Frontal cortex (tissue), 3 donors: ENCODE measurements at regions not wholly inside any gene's neighbourhood (a gene's known extent, or its start where the extent isn't known, plus 50 kb on each side); places are given as distances from the start of the nearest gene placed in this dataset.

Experiments used
- DNase-seq, 2 donors: peaks; one replicate each; pipeline ENCODE4 v3.0.0; 2012; ENCODE audit warnings: low spot score in 2 of 2
- FAIRE-seq: peaks from 2 replicates; lab custom pipeline; 2012; peaks lifted over from hg19 to GRCh38; lab: Jason Lieb, UNC
- donor health status: control.
- donor health status: control.
- donor health status: control.

- DNase-seq, result no peak
Measured at GRCh38 chr11:27196203-27196897, 155.7 kb downstream of the BBOX1 start.

DNA sequence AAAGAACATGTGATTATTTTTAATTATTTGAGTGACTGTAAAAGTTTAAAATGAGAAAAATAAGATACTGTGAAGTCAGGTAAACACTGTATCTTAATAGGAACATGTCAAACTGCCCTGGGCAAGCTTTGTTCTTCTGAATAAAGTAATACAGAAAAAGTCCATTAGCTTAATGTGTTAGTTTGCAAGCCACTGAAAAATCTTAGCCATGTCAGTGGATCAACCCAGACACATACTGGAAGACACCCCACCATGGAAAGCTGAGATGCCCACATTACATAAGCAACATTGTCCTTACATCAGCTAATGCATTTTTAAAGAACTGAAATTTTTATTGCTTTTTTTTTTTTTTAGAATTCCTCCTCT, 155.2 kb downstream of the BBOX1 start:
- no peak for FAIRE-seq
- no peak for DNase-seq

More at GRCh38 chr11:27196203-27196897, 155.7 kb downstream of the BBOX1 start:
- FAIRE-seq, result no peak

DNA sequence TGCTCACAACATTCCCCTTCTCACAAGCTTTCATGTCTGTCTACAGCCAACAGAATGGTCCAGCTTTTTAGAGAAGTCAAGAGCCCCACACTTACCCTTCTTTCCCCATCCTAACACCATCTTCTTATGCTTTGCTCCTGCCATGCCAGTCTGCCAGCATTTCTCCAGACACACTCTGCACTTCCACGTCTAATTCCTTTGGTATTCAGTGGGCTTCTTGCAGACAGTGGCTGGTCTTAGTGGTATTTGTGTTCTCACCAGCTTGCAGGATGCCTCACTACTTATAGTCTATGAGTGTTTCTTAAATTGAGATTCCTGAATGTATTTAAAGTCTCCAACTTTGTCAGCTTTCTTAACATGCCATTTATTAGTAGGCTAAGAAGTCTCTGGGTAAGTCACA, 154.4 kb downstream of the BBOX1 start:
- FAIRE-seq (no peak), DNase-seq (no peak)

DNA sequence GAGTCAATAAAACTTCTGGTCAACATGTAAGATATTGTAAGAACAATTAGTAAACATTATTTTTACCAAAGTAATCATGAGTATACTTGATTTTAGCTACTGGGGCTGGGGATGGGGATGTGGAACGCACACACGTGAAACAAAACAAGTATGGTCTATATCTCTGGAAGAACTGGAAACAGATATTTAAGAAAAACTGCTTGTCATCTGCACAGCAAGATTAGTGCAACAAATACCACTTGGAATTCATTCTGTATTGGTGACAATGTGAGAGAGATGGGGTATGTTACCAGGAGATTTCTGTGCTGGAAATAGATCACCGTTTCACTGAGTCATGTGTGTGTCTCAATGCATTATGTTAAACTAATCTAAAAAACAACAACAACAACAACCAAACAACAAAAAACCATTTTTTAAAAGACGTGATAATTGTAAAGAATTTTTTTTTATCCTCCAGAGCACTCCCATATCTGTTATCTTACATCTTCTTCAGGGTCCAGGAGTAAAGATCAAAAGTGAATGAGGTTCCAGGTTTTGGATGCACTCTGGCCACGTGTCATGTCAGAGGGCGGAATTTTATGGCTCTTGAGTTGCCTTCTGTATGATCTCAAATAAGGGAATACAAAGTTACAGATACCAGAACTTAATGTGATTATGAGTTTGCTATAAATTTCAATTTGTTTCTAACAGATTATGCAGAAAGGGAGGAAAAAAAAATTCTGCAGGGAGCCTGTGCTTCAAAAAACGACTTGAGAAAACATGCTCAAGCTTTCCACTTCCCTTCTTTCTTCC, 153.0 kb downstream of the BBOX1 start:
- no peak for FAIRE-seq
- no peak for DNase-seq

GRCh38 chr11:27192184-27192583, 151.6 kb downstream of the BBOX1 start:
- no peak for DNase-seq
- no peak for FAIRE-seq

- FAIRE-seq, result no peak
Measured at GRCh38 chr11:27191639-27192038, 151.0 kb downstream of the BBOX1 start.

DNA sequence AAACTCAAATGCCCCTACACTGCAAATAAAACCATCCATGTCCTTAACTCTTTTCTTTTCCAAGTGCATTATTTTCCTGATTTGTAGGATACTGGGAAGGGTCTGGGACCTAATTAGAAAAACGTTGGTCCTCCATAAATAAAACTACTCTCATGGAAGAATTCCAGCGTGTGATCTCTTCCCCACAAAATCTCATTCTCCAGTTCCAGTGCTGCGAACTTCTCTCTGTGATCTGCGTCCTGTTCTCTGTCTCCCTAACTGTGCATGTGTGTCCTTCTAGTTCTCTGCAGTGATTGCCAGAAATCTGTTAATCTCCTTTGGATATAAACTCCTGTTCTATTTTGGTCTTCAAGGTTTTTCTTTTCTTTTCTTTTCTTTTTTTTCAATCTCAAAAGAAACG, 148.1 kb downstream of the BBOX1 start:
- DNase-seq (no peak), FAIRE-seq (no peak)

More at GRCh38 chr11:27191639-27192038, 151.0 kb downstream of the BBOX1 start:
- no peak for DNase-seq

GRCh38 chr11:27187848-27188621, 147.4 kb downstream of the BBOX1 start:
- DNase-seq (no peak), FAIRE-seq (no peak)

DNA sequence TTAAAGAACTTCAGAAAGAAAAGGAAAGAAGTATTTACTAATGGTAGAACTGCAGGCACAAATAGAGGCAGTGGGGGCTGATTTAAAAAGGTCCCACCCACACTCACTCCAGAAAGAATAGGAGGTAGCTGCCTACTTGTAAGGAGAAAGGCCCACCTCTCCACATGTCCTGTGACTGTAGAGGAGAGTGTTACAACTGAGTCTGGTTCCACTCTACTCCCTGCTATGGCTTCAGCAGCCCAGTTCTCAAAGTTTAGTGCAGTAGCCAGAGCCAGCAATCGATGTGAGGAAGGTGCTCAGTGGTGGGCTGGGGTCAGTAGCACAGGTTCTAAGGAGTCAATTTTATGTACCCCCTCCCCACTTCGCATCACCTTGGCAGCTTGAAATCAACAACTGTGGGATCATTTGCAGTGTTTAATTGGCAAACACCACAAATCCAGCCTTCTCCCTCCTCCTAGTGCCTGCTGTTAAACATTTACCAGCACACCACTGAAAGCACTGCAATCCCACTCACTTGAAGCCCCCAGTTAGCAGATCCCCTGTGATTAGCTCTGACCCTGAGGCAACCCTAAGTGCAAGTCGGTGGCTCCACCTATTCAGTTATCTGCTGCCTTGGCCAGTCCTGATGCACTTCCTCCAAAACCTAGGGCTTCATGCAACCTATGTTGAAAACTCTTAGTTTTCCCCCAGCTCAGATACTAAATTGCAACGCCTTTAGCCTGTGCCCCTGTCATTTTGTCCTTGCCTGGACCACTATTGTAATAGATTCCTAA, 146.6 kb downstream of the BBOX1 start:
- DNase-seq (no peak), FAIRE-seq (no peak)

GRCh38 chr11:27186580-27186979, 146.0 kb downstream of the BBOX1 start:
- no peak for DNase-seq
- no peak for FAIRE-seq

GRCh38 chr11:27184458-27185312, 144.1 kb downstream of the BBOX1 start:
- DNase-seq, result no peak
- no peak for FAIRE-seq

DNA sequence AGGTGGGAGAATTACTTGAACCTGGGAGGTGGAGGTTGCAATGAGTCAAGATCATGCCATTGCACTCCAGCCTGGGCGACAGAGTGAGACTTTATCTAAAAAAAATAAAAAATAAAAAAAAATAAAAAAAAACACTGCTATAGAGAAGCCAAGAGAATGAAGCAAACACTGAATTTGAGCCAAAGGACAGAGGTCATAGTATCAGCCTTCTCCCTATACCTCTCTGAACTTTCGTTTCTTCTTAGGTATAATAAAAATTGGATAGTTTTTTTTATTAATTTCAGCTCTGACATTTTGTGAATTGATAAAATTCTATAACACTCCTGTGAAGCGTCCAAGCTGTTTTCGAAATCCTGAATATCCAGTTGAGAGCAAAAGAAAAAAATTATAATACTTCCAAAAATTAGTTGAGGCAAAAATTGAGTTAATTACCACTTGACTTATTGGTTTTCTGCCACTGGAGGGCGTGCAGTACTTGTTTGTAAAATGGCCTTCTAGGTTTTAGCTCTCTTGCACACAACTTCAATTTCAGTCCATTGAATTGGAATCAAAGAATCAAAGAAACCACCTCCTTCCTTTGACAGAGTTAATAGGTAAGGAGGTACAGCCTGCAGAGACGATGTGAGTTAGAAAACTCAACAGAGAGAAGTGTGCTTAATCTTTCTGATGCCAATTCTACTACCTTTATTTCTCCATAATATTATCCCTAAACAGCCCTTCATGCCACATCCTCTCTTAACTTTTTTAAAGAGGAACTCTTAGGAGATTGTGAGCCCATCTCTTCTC, 143.2 kb downstream of the BBOX1 start:
- DNase-seq, result peak; percentile 4 to 28
- FAIRE-seq, result peak; percentile 96

- FAIRE-seq (no peak), DNase-seq (no peak)
Measured at GRCh38 chr11:27179334-27179733, 138.7 kb downstream of the BBOX1 start.

DNA sequence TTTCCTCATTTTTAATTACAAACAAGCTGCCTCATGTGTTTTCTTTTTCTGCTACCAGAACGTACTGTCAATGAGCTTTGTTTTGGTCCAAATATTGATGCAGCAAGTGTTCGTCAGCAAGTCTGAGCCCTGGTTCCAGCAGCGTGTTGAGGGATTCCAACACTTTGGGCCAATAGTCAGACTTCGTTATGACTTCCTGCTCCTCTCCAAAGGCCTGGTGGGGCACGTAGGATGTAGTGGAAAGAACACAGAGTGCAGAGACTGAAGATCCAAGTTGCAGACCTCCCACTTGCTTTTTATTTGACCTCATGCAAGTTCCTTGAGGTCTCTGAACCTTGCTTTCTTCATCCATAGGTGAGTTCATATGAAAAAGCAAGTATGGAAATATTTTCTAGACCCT, 138.2 kb downstream of the BBOX1 start:
- DNase-seq, result no peak
- FAIRE-seq, result no peak
